ENCODE measurements at regions not wholly inside any gene's neighbourhood (a gene's known extent, or its start where the extent isn't known, plus 50 kb on each side); places are given as distances from the start of the nearest gene placed in this dataset.
A peak's percentile ranks its signal among the peaks of the same experiment; 100 is the strongest.

GRCh38 chr4:122050841-122051240 is 99.0 kb upstream of the TRPC3 start:
- H3K27ac ChIP-seq (replicated peaks; ENCODE audit: low read length), result no peak overlapping the region
- no peak overlapping the region for H2BK5ac ChIP-seq (ENCODE audit: low read length)
- no peak overlapping the region for H2AK5ac ChIP-seq (ENCODE audit: low read depth, low read length)
- H3K14ac ChIP-seq (ENCODE audit: low read length), result no peak overlapping the region
- H3K27me3 ChIP-seq (ENCODE audit: control insufficient read depth in 3 of 3, insufficient read depth in 3 of 3, low read depth in 1 of 3, low read length in 3 of 3), result peaks cover 0 to 3% (median 0%) of the 10 kb centered on the region in 3 experiments
- no peak overlapping the region for H2BK120ac ChIP-seq (ENCODE audit: low read depth, low read length)
- no peaks in the 10 kb centered on the region for H3K79me1 ChIP-seq (ENCODE audit: low read depth, low read length)
- no peaks in the 10 kb centered on the region for H3K4me1 ChIP-seq (ENCODE audit: control insufficient read depth in 2 of 2, insufficient read depth in 1 of 2, low read depth in 1 of 2, low read length in 2 of 2)
- no peak overlapping the region for H3K18ac ChIP-seq (ENCODE audit: low read length)
- no peak overlapping the region for H3K4me2 ChIP-seq (ENCODE audit: insufficient read depth, low read length, poor library complexity, severe bottlenecking)
- no peak overlapping the region for H3K4ac ChIP-seq (ENCODE audit: low read length)
- no peak for DNase-seq (ENCODE audit: low spot score)
- peaks cover 0 to 2% of the 10 kb centered on the region in 2 donors for H3K9me3 ChIP-seq (replicated peaks in 1 of 2; ENCODE audit: control insufficient read depth in 2 of 2, insufficient read depth in 1 of 2, low read depth in 1 of 2, low read length in 2 of 2)
- no peak overlapping the region for H3K4me3 ChIP-seq (ENCODE audit: low read length in 2 of 2)
- H3K9ac ChIP-seq (ENCODE audit: low read depth, low read length, poor library complexity), result no peak overlapping the region
- no peaks in the 10 kb centered on the region for H3K36me3 ChIP-seq (replicated peaks in 1 of 2; ENCODE audit: control insufficient read depth in 2 of 2, insufficient read depth in 2 of 2, low read length in 2 of 2)
- H4K91ac ChIP-seq (ENCODE audit: low read depth, low read length, poor library complexity), result no peak overlapping the region
- no peak overlapping the region for H2AFZ ChIP-seq (ENCODE audit: low read length)
- no peak overlapping the region for H3K23ac ChIP-seq (ENCODE audit: low read depth, low read length, poor library complexity)
- no peak overlapping the region for H4K8ac ChIP-seq (ENCODE audit: low read depth, low read length)
- no CpG with 5 or more reads among the region's 3 CpGs for WGBS, 2 donors (ENCODE audit: extremely low coverage in 2 of 2, insufficient read length in 2 of 2, insufficient replicate concordance in 1 of 2)
- no peak overlapping the region for H2BK12ac ChIP-seq (ENCODE audit: low read length)
- no peak overlapping the region for H2BK15ac ChIP-seq (ENCODE audit: low read length)

DNA sequence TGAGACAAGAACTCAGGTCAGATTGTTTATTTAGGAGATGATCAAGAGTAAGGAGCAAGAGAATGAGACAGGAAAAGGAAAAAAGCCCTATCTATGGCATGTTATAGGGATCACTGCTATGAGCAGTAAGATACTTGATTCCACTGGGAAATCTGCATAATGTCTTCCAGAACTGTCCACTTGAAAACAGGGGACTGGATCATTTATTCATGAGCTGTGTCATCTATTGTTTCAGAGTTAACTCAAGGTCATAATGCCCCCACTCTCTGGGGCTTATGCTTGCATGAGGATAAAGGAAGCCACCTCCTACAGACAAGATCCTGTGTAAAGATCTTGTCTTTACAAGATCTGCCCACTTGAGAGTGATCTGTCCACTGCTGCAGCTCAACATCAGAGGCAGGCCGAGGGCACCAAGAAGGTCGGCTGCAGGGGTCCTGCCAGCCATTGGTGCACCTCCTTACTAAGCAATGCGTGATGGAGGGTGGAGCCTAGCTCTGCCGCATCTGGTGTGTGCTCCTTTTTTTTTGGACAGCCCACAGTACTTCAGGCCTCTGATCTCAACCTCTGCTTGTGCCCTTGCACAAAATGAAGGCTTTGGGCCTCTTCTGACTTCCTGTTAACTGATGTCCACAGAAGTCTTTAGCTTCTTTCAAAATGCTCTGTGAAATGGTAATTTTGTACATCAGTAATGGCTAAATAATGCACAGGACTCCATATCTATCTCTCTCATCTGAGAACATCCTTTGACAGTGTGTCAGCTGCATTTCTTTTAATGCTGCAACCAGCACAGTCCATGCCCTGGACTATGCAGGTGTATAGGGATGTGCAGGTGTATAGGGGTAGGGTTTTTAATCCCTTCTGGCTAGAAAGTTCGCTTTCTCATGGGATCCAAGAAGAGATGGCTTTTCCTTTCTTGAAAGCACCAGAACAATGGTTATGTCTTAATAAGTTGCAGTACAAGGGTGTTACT is 95.9 kb upstream of the TRPC3 start:
- no peak overlapping the region for H2BK15ac ChIP-seq (ENCODE audit: low read length)
- peak overlapping the region; percentile 50 for H2AFZ ChIP-seq (ENCODE audit: low read length)
- no CpG with 5 or more reads among the region's 5 CpGs for WGBS, 2 donors (ENCODE audit: extremely low coverage in 2 of 2, insufficient read length in 2 of 2, insufficient replicate concordance in 1 of 2)

DNA sequence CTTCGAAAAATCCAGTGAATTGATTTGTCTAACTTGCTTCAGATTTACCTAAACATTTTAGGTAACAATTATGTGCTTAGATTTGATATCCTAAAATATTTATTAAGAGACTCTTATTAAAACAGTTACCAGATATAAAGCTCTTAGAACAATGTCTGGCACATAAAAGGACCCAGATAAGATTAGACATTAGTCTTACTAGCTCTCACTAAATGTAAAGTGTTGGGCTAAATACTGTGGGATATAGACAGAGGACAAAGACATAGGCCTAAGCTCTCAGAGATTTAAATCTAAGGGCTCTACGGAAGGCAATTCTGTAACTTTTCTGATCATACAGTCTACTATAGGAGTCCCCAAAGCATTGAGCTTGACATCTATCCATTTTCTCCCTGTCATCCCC is 94.4 kb upstream of the TRPC3 start:
- H2AK5ac ChIP-seq (ENCODE audit: low read depth, low read length), result no peak overlapping the region
- H3K4me2 ChIP-seq (ENCODE audit: insufficient read depth, low read length, poor library complexity, severe bottlenecking), result no peak overlapping the region
- H3K9me3 ChIP-seq (replicated peaks in 1 of 2; ENCODE audit: control insufficient read depth in 2 of 2, insufficient read depth in 1 of 2, low read depth in 1 of 2, low read length in 2 of 2), result no peaks in the 10 kb centered on the region
- no peak overlapping the region for H3K14ac ChIP-seq (ENCODE audit: low read length)
- no peak overlapping the region for H3K18ac ChIP-seq (ENCODE audit: low read length)
- H3K23ac ChIP-seq (ENCODE audit: low read depth, low read length, poor library complexity), result no peak overlapping the region
- H2AFZ ChIP-seq (ENCODE audit: low read length), result no peak overlapping the region
- H3K4me1 ChIP-seq (ENCODE audit: control insufficient read depth in 2 of 2, insufficient read depth in 1 of 2, low read depth in 1 of 2, low read length in 2 of 2), result no peaks in the 10 kb centered on the region
- no peak overlapping the region for H2BK5ac ChIP-seq (ENCODE audit: low read length)
- H3K27ac ChIP-seq (replicated peaks; ENCODE audit: low read length), result no peak overlapping the region
- H3K4ac ChIP-seq (ENCODE audit: low read length), result no peak overlapping the region
- no peak overlapping the region for H2BK15ac ChIP-seq (ENCODE audit: low read length)
- no peak overlapping the region for H4K8ac ChIP-seq (ENCODE audit: low read depth, low read length)
- no peaks in the 10 kb centered on the region for H3K27me3 ChIP-seq (ENCODE audit: control insufficient read depth in 3 of 3, insufficient read depth in 3 of 3, low read depth in 1 of 3, low read length in 3 of 3)
- no peaks in the 10 kb centered on the region for H3K36me3 ChIP-seq (replicated peaks in 1 of 2; ENCODE audit: control insufficient read depth in 2 of 2, insufficient read depth in 2 of 2, low read length in 2 of 2)
- no peak overlapping the region for H3K9ac ChIP-seq (ENCODE audit: low read depth, low read length, poor library complexity)
- no peak overlapping the region for H3K4me3 ChIP-seq (ENCODE audit: low read length in 2 of 2)
- H3K79me1 ChIP-seq (ENCODE audit: low read depth, low read length), result no peaks in the 10 kb centered on the region
- DNase-seq (ENCODE audit: low spot score), result no peak
- no peak overlapping the region for H2BK12ac ChIP-seq (ENCODE audit: low read length)
- no peak overlapping the region for H2BK120ac ChIP-seq (ENCODE audit: low read depth, low read length)
- no peak overlapping the region for H4K91ac ChIP-seq (ENCODE audit: low read depth, low read length, poor library complexity)
- no CpG with 5 or more reads among the region's 2 CpGs for WGBS, 2 donors (ENCODE audit: extremely low coverage in 2 of 2, insufficient read length in 2 of 2, insufficient replicate concordance in 1 of 2)

More for the DNA sequence above, 95.9 kb upstream of the TRPC3 start:
- Histone ChIP-seq H3K9me3 (replicated peaks in 1 of 2; ENCODE audit: control insufficient read depth in 2 of 2, insufficient read depth in 1 of 2, low read depth in 1 of 2, low read length in 2 of 2) (no peaks in the 10 kb centered on the region), H3K4me2 (ENCODE audit: insufficient read depth, low read length, poor library complexity, severe bottlenecking) (no peak overlapping the region), H2AK5ac (ENCODE audit: low read depth, low read length) (no peak overlapping the region), H2BK5ac (ENCODE audit: low read length) (no peak overlapping the region), H4K8ac (ENCODE audit: low read depth, low read length) (no peak overlapping the region), H3K79me1 (ENCODE audit: low read depth, low read length) (no peaks in the 10 kb centered on the region), H3K9ac (ENCODE audit: low read depth, low read length, poor library complexity) (no peak overlapping the region), H2BK120ac (ENCODE audit: low read depth, low read length) (no peak overlapping the region), H3K27me3 (ENCODE audit: control insufficient read depth in 3 of 3, insufficient read depth in 3 of 3, low read depth in 1 of 3, low read length in 3 of 3) (no peaks in the 10 kb centered on the region), H3K4ac (ENCODE audit: low read length) (no peak overlapping the region), H3K23ac (ENCODE audit: low read depth, low read length, poor library complexity) (no peak overlapping the region), H3K36me3 (replicated peaks in 1 of 2; ENCODE audit: control insufficient read depth in 2 of 2, insufficient read depth in 2 of 2, low read length in 2 of 2) (no peaks in the 10 kb centered on the region), H2BK12ac (ENCODE audit: low read length) (no peak overlapping the region), H3K4me3 (ENCODE audit: low read length in 2 of 2) (no peak overlapping the region), H3K4me1 (ENCODE audit: control insufficient read depth in 2 of 2, insufficient read depth in 1 of 2, low read depth in 1 of 2, low read length in 2 of 2) (no peaks in the 10 kb centered on the region), H4K91ac (ENCODE audit: low read depth, low read length, poor library complexity) (no peak overlapping the region), H3K27ac (replicated peaks; ENCODE audit: low read length) (no peak overlapping the region), H3K18ac (ENCODE audit: low read length) (no peak overlapping the region), H3K14ac (ENCODE audit: low read length) (no peak overlapping the region)
- no peak for DNase-seq (ENCODE audit: low spot score)

GRCh38 chr4:122045533-122045932 is 93.7 kb upstream of the TRPC3 start:
- no peaks in the 10 kb centered on the region for H3K4me1 ChIP-seq (ENCODE audit: control insufficient read depth in 2 of 2, insufficient read depth in 1 of 2, low read depth in 1 of 2, low read length in 2 of 2)
- H3K27me3 ChIP-seq (ENCODE audit: control insufficient read depth in 3 of 3, insufficient read depth in 3 of 3, low read depth in 1 of 3, low read length in 3 of 3), result no peaks in the 10 kb centered on the region
- no peak overlapping the region for H3K14ac ChIP-seq (ENCODE audit: low read length)
- H3K4me3 ChIP-seq (ENCODE audit: low read length in 2 of 2), result no peak overlapping the region
- no peak for DNase-seq (ENCODE audit: low spot score)
- no peak overlapping the region for H3K27ac ChIP-seq (replicated peaks; ENCODE audit: low read length)
- no peak overlapping the region for H2BK15ac ChIP-seq (ENCODE audit: low read length)
- no peak overlapping the region for H2AFZ ChIP-seq (ENCODE audit: low read length)
- H2AK5ac ChIP-seq (ENCODE audit: low read depth, low read length), result no peak overlapping the region
- H3K4ac ChIP-seq (ENCODE audit: low read length), result no peak overlapping the region
- H2BK12ac ChIP-seq (ENCODE audit: low read length), result no peak overlapping the region
- no peaks in the 10 kb centered on the region for H3K36me3 ChIP-seq (replicated peaks in 1 of 2; ENCODE audit: control insufficient read depth in 2 of 2, insufficient read depth in 2 of 2, low read length in 2 of 2)
- H3K18ac ChIP-seq (ENCODE audit: low read length), result no peak overlapping the region
- no peak overlapping the region for H3K23ac ChIP-seq (ENCODE audit: low read depth, low read length, poor library complexity)
- no peak overlapping the region for H4K91ac ChIP-seq (ENCODE audit: low read depth, low read length, poor library complexity)
- no peaks in the 10 kb centered on the region for H3K9me3 ChIP-seq (replicated peaks in 1 of 2; ENCODE audit: control insufficient read depth in 2 of 2, insufficient read depth in 1 of 2, low read depth in 1 of 2, low read length in 2 of 2)
- no peaks in the 10 kb centered on the region for H3K79me1 ChIP-seq (ENCODE audit: low read depth, low read length)
- H4K8ac ChIP-seq (ENCODE audit: low read depth, low read length), result no peak overlapping the region
- H2BK5ac ChIP-seq (ENCODE audit: low read length), result no peak overlapping the region
- no peak overlapping the region for H2BK120ac ChIP-seq (ENCODE audit: low read depth, low read length)
- H3K4me2 ChIP-seq (ENCODE audit: insufficient read depth, low read length, poor library complexity, severe bottlenecking), result no peak overlapping the region
- no peak overlapping the region for H3K9ac ChIP-seq (ENCODE audit: low read depth, low read length, poor library complexity)
